HEK293T (cell line): ENCODE measurements at regions not wholly inside any gene's neighbourhood (a gene's known extent, or its start where the extent isn't known, plus 50 kb on each side); places are given as distances from the start of the nearest gene placed in this dataset.

Experiments used
- SUZ12 ChIP-seq: fragments of 450-650 bp; IDR thresholded peaks from 2 replicates; pipeline ENCODE4 v1.6.1; 2016; ENCODE audit warnings: mild to moderate bottlenecking
- TARDBP ChIP-seq: fragments of 450-650 bp; IDR thresholded peaks from 2 replicates; pipeline ENCODE4 v1.6.1; 2016

- no peak for TF ChIP-seq TARDBP
- no peak for TF ChIP-seq SUZ12
Measured at GRCh38 chr21:15249285-15249993, 184.6 kb upstream of the NRIP1 start.
